K562 (cell line): ENCODE measurements at regions not wholly inside any gene's neighbourhood (a gene's known extent, or its start where the extent isn't known, plus 50 kb on each side); places are given as distances from the start of the nearest gene placed in this dataset.

Experiments
- ATAC-seq: fragments of 200-7000 bp; cut with Tn5 transposase; 3 replicates; pipeline ENCODE4 v1.9.1; 2020; ENCODE audit warnings: moderate library complexity
- BruUV-seq: library from RNA; stranded (reverse); fragments of 400-500 nt; replicated peaks from 2 replicates; lab custom pipeline; 2021; lab: Mats Ljungman, UMichigan
- CTCF ChIA-PET: fragments of 300-600 bp; formaldehyde crosslinking; extraction: SDS; loops from one replicate; lab custom pipeline; 2021; ENCODE audit warnings: low intra/inter-chr PET ratio; lab: Yijun Ruan, JAX
- POLR2A ChIA-PET: fragments of 300-600, 350-650 bp; sonication (Branson Sonifier 250); formaldehyde crosslinking; extraction: SDS; loops from one replicate; lab custom pipeline; 2021; ENCODE audit warnings: antibody characterized with exemption, inconsistent platforms; lab: Yijun Ruan, JAX
- DNase-seq, 4 experiments: peaks; one replicate each; pipeline versions ENCODE4 v3.0.0 to v3.0.0-alpha.2; 2011 to 2018; ENCODE audit warnings: low spot score in 3 of 4, mixed read lengths in 3 of 4; ENCODE audit errors: extremely low read depth in 1 of 4
- FAIRE-seq: peaks from 2 replicates; lab custom pipeline; 2011; peaks lifted over from hg19 to GRCh38; lab: Jason Lieb, UNC
- H2AFZ ChIP-seq: 2 replicates; pipeline ENCODE4 v1.6.0; 2011; ENCODE audit warnings: low read depth, low read length, control low read depth, inconsistent platforms
- H3K27ac ChIP-seq: fragments of 200-600 bp; 3 replicates; pipeline ENCODE4 v1.8.0; 2011; ENCODE audit warnings: low read depth, mild to moderate bottlenecking, control low read depth, inconsistent platforms, low read length, moderate library complexity, mixed read lengths; ENCODE audit errors: extremely low read depth
- H3K27me3 ChIP-seq, 2 experiments: fragments of 300-600 bp in 1 of 2; 2 replicates in 1 of 2; 3 replicates in 1 of 2; pipeline versions ENCODE4 v1.6.0 to v1.8.0; 2011; ENCODE audit warnings: inconsistent platforms in 2 of 2, low read length in 2 of 2, mild to moderate bottlenecking in 1 of 2, mixed read lengths in 1 of 2, moderate library complexity in 1 of 2; ENCODE audit not compliant: control insufficient read depth in 2 of 2, insufficient read depth in 2 of 2
- H3K36me3 ChIP-seq: fragments of 300-600 bp; 3 replicates; pipeline ENCODE4 v1.8.0; 2011; ENCODE audit warnings: mild to moderate bottlenecking, low read length, inconsistent platforms; ENCODE audit not compliant: control insufficient read depth, insufficient read depth
- H3K4me1 ChIP-seq, 2 experiments: fragments of 200-600 bp in 1 of 2; replicated peaks in 1 of 2; 2 replicates in 1 of 2; 3 replicates in 1 of 2; pipeline versions ENCODE4 v1.5.1 to v1.8.0; 2011; ENCODE audit warnings: inconsistent platforms in 2 of 2, low read length in 2 of 2, mild to moderate bottlenecking in 1 of 2, mixed read lengths in 1 of 2, moderate library complexity in 1 of 2; ENCODE audit not compliant: control insufficient read depth in 2 of 2, insufficient read depth in 2 of 2
- H3K4me2 ChIP-seq: 2 replicates; pipeline ENCODE4 v1.6.1; 2011; ENCODE audit warnings: low read length, control low read depth, inconsistent platforms, mixed read lengths; ENCODE audit not compliant: insufficient read depth
- H3K4me3 ChIP-seq: fragments of 200-600 bp; sonication (generic), shearing (Covaris generic); 2 replicates; pipeline ENCODE4 v1.5.1; 2016; ENCODE audit warnings: control low read depth, inconsistent platforms
- H3K79me2 ChIP-seq: fragments of 200-600 bp; 3 replicates; pipeline ENCODE4 v1.8.0; 2011; ENCODE audit warnings: low read length, inconsistent platforms; ENCODE audit not compliant: control insufficient read depth, insufficient read depth
- H3K9ac ChIP-seq, 2 experiments: 2 replicates each; pipeline versions ENCODE4 v1.6.0 to v1.6.1; 2011; ENCODE audit warnings: low read depth in 2 of 2, low read length in 2 of 2, control low read depth in 1 of 2, inconsistent platforms in 1 of 2, mild to moderate bottlenecking in 1 of 2, mixed read lengths in 1 of 2; ENCODE audit not compliant: insufficient read depth in 1 of 2
- H3K9me1 ChIP-seq: one replicate; pipeline ENCODE4 v1.6.0; 2011; ENCODE audit warnings: inconsistent platforms, mild to moderate bottlenecking, low read length, moderate library complexity; ENCODE audit not compliant: control insufficient read depth, insufficient read depth
- H3K9me3 ChIP-seq: replicated peaks from 2 replicates; pipeline ENCODE4 v1.5.1; 2011; ENCODE audit warnings: low read depth, low read length, inconsistent platforms; ENCODE audit not compliant: control insufficient read depth, insufficient read depth
- H4K20me1 ChIP-seq: replicated peaks from 2 replicates; pipeline ENCODE4 v1.6.1; 2011; ENCODE audit warnings: low read length, inconsistent platforms, mixed read lengths; ENCODE audit not compliant: control insufficient read depth, insufficient read depth
- CHD4 ChIP-seq: fragments of 200-600 bp; sonication (generic); IDR thresholded peaks from 3 replicates; pipeline ENCODE4 v1.6.1; 2012; ENCODE audit warnings: low read depth, mild to moderate bottlenecking, mixed read lengths, low read length, inconsistent platforms; ENCODE audit not compliant: insufficient read depth, insufficient replicate concordance, poor library complexity, severe bottlenecking
- ELF2 ChIP-seq: fragments of 250-450 bp; sonication (Bioruptor Pico); IDR thresholded peaks from 2 replicates; pipeline ENCODE4 v1.5.0; 2021; ENCODE audit warnings: mild to moderate bottlenecking
- ID3 ChIP-seq, 2 experiments: fragments of 250-450 bp in 1 of 2; fragments of 450-650 bp in 1 of 2; sonication (Bioruptor Pico) in 1 of 2; IDR thresholded peaks; 2 replicates each; pipeline versions ENCODE4 v1.6.1 to v1.8.0; 2016 to 2021; ENCODE audit warnings: mild to moderate bottlenecking in 2 of 2, moderate library complexity in 2 of 2, missing compliant biosample characterization in 1 of 2, missing genetic modification characterization in 1 of 2
- MAFF ChIP-seq: IDR thresholded peaks from 2 replicates; pipeline ENCODE4 v1.6.1; 2012; ENCODE audit warnings: low read length, improper control_type of control experiment
- POLR3A ChIP-seq: IDR thresholded peaks from 2 replicates; pipeline ENCODE4 v1.6.1; 2011; ENCODE audit warnings: borderline replicate concordance, mild to moderate bottlenecking, moderate library complexity; ENCODE audit not compliant: insufficient read length, insufficient read depth; ENCODE audit errors: extremely low read depth
- TCFL5 ChIP-seq: fragments of 250-450 bp; sonication (Bioruptor Pico); conservative IDR thresholded peaks from 2 replicates; pipeline ENCODE4 v1.6.1; 2021; ENCODE audit warnings: mild to moderate bottlenecking, moderate library complexity, matching md5 sums
- THRAP3 ChIP-seq: fragments of 450-650 bp; IDR thresholded peaks from 2 replicates; pipeline ENCODE4 v1.6.1; 2016; ENCODE audit warnings: mild to moderate bottlenecking, inconsistent platforms, borderline replicate concordance
- ZNF584 ChIP-seq: fragments of 200-800 bp; sonication (Bioruptor generic); IDR thresholded peaks from 2 replicates; pipeline ENCODE4 v1.6.1; 2016; ENCODE audit warnings: low read depth, mild to moderate bottlenecking, missing genetic modification characterization, missing compliant biosample characterization
- WGBS: fragments of 100-300 bp; shearing (Covaris generic); methylation state at CpG from one replicate; pipeline ENCODE4 v1.1.6; 2016; ENCODE audit warnings: low coverage, mixed read lengths; ENCODE audit not compliant: insufficient coverage; ENCODE audit errors: missing lambda C conversion rate; 5-methylcytosine and 5-hydroxymethylcytosine counted together
- in situ Hi-C: fragments of 300-500 bp; cut with MboI; formaldehyde crosslinking; loops from 4 replicates; pipeline ENCODE4 v1.15.0; 2018; ENCODE audit warnings: inconsistent platforms, mixed read lengths
- intact Hi-C: fragments of 100-400 bp; cut with micrococcal nuclease; formaldehyde crosslinking; loops from 2 replicates; pipeline ENCODE4 v1.14.2; 2022
- TF ChIP-seq, protein P1 (sequence below): fragments of 450-650 bp; formaldehyde crosslinking; IDR thresholded peaks from 2 replicates; pipeline ENCODE4 v1.4.0; 2020; ENCODE audit warnings: mild to moderate bottlenecking, mixed read lengths
- TF ChIP-seq, protein P2 (sequence below): fragments of 450-650 bp; formaldehyde crosslinking; IDR thresholded peaks from 2 replicates; pipeline ENCODE4 v1.4.0; 2020; ENCODE audit warnings: mild to moderate bottlenecking

GRCh38 chr3:177760803-177761202 is 563.5 kb upstream of the TBL1XR1 start:
- FAIRE-seq (no peak), DNase-seq (no peak), ATAC-seq (no peak)
- TF ChIP-seq ZNF584 (CRISPR knock-in tag) (no peak), ELF2 (CRISPR knock-in tag) (no peak), ID3 (CRISPR knock-in tag; IDR thresholded peaks at IDR 0.05) (no peak), ID3 (tag; IDR thresholded peaks at IDR 0.05) (no peak), POLR3A (no peak), THRAP3 (no peak), MAFF (no peak), TCFL5 (CRISPR knock-in tag) (no peak), CHD4 (no peak)
- TF ChIP-seq, protein P1, sequence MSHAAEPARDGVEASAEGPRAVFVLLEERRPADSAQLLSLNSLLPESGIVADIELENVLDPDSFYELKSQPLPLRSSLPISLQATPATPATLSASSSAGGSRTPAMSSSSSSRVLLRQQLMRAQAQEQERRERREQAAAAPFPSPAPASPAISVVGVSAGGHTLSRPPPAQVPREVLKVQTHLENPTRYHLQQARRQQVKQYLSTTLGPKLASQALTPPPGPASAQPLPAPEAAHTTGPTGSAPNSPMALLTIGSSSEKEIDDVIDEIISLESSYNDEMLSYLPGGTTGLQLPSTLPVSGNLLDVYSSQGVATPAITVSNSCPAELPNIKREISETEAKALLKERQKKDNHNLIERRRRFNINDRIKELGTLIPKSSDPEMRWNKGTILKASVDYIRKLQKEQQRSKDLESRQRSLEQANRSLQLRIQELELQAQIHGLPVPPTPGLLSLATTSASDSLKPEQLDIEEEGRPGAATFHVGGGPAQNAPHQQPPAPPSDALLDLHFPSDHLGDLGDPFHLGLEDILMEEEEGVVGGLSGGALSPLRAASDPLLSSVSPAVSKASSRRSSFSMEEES: no peak
- TF ChIP-seq, protein P2, sequence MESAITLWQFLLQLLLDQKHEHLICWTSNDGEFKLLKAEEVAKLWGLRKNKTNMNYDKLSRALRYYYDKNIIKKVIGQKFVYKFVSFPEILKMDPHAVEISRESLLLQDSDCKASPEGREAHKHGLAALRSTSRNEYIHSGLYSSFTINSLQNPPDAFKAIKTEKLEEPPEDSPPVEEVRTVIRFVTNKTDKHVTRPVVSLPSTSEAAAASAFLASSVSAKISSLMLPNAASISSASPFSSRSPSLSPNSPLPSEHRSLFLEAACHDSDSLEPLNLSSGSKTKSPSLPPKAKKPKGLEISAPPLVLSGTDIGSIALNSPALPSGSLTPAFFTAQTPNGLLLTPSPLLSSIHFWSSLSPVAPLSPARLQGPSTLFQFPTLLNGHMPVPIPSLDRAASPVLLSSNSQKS (CRISPR knock-in tag): no peak
- no peaks in the 10 kb centered on the region for H3K9me3 ChIP-seq
- in situ Hi-C loops (no loop called here), intact Hi-C loops (no loop called here)
- no TSS peak for BruUV-seq
- POLR2A ChIA-PET: no interaction called here
- no peak overlapping the region for H3K9ac ChIP-seq
- no peaks in the 10 kb centered on the region for H3K36me3 ChIP-seq
- CTCF ChIA-PET: no interaction called here
- 7% methylated on average over 2 of the region's 2 CpGs for WGBS
- no peak overlapping the region for H3K27ac ChIP-seq
- no peaks in the 10 kb centered on the region for H3K4me1 ChIP-seq
- no peak overlapping the region for H2AFZ ChIP-seq
- H3K9me1 ChIP-seq: no peaks in the 10 kb centered on the region
- H3K4me2 ChIP-seq: no peak overlapping the region
- H3K4me3 ChIP-seq: no peak overlapping the region
- no peaks in the 10 kb centered on the region for H3K27me3 ChIP-seq
- no peaks in the 10 kb centered on the region for H4K20me1 ChIP-seq
- H3K79me2 ChIP-seq: no peaks in the 10 kb centered on the region
